GM12878 (cell line): ENCODE measurements at regions not wholly inside any gene's neighbourhood (a gene's known extent, or its start where the extent isn't known, plus 50 kb on each side); places are given as distances from the start of the nearest gene placed in this dataset.

Experiments used
- ATAC-seq: fragments of 200-7000 bp; cut with Tn5 transposase; 3 replicates; pipeline ENCODE4 v1.9.1; 2020; ENCODE audit warnings: mild to moderate bottlenecking, moderate library complexity
- BruUV-seq: library from RNA; stranded (reverse); fragments of 400-500 nt; replicated peaks from 2 replicates; lab custom pipeline; 2021; lab: Mats Ljungman, UMichigan
- CTCF ChIA-PET: fragments of 300-600 bp; sonication (Branson Sonifier 250); formaldehyde crosslinking; extraction: SDS; loops from one replicate; lab custom pipeline; 2021; ENCODE audit warnings: inconsistent platforms; lab: Yijun Ruan, JAX
- POLR2A ChIA-PET: fragments of 350-600 bp; formaldehyde crosslinking; extraction: SDS; loops from one replicate; lab custom pipeline; 2021; ENCODE audit warnings: inconsistent platforms; lab: Charles Lee
- RAD21 ChIA-PET: fragments of 300-600 bp; sonication (Branson Sonifier 250); formaldehyde crosslinking; loops from one replicate; lab custom pipeline; 2023; ENCODE audit warnings: antibody characterized with exemption; ENCODE audit not compliant: unreplicated experiment; lab: Charles Lee
- SMC1A ChIA-PET: fragments of 300-600 bp; sonication (Branson Sonifier 250); formaldehyde crosslinking; loops from one replicate; lab custom pipeline; 2023; ENCODE audit not compliant: unreplicated experiment, uncharacterized antibody; lab: Charles Lee
- DNase-seq: peaks from one replicate; pipeline ENCODE4 v3.0.0-alpha.2; 2011; ENCODE audit warnings: low read depth, low spot score
- FAIRE-seq: peaks from 3 replicates; lab custom pipeline; 2011; peaks lifted over from hg19 to GRCh38; lab: Jason Lieb, UNC
- H2AFZ ChIP-seq: 2 replicates; pipeline ENCODE4 v1.6.0; 2011; ENCODE audit warnings: low read depth, low read length, control low read depth; ENCODE audit not compliant: control insufficient read depth
- H3K27ac ChIP-seq: 2 replicates; pipeline ENCODE4 v1.5.1; 2011; ENCODE audit warnings: control low read depth; ENCODE audit not compliant: control insufficient read depth, insufficient read depth
- H3K27me3 ChIP-seq, 2 experiments: replicated peaks in 1 of 2; 2 replicates each; pipeline versions ENCODE4 v1.6.0 to v1.6.1; 2011; ENCODE audit warnings: low read length in 1 of 2; ENCODE audit not compliant: control insufficient read depth in 2 of 2, insufficient read depth in 2 of 2
- H3K36me3 ChIP-seq, 2 experiments: 2 replicates each; pipeline ENCODE4 v1.5.1; 2011; ENCODE audit warnings: low read length in 1 of 2; ENCODE audit not compliant: control insufficient read depth in 2 of 2, insufficient read depth in 2 of 2
- H3K4me1 ChIP-seq: 2 replicates; pipeline ENCODE4 v1.6.1; 2011; ENCODE audit warnings: mild to moderate bottlenecking, low read length, moderate library complexity, mixed read lengths; ENCODE audit not compliant: control insufficient read depth, insufficient read depth
- H3K4me2 ChIP-seq: 2 replicates; pipeline ENCODE4 v1.6.0; 2011; ENCODE audit warnings: control low read depth; ENCODE audit not compliant: control insufficient read depth, insufficient read depth
- H3K4me3 ChIP-seq: fragments of 200-600 bp; sonication (generic); 2 replicates; pipeline ENCODE4 v1.5.1; 2016
- H3K79me2 ChIP-seq: 2 replicates; pipeline ENCODE4 v1.6.0; 2011; ENCODE audit warnings: low read length; ENCODE audit not compliant: control insufficient read depth, insufficient read depth
- H3K9ac ChIP-seq: 2 replicates; pipeline ENCODE4 v1.8.0; 2011; ENCODE audit warnings: low read length, control low read depth, mixed read lengths; ENCODE audit not compliant: control insufficient read depth, insufficient read depth
- H3K9me3 ChIP-seq: replicated peaks from 3 replicates; pipeline ENCODE4 v1.5.1; 2011; ENCODE audit warnings: mild to moderate bottlenecking, low read length; ENCODE audit not compliant: control insufficient read depth, insufficient read depth
- H4K20me1 ChIP-seq: 2 replicates; pipeline ENCODE4 v1.6.0; 2011; ENCODE audit not compliant: control insufficient read depth, insufficient read depth
- BCL11A ChIP-seq: IDR thresholded peaks from 2 replicates; pipeline ENCODE4 v1.6.1; 2011; ENCODE audit warnings: low read depth, low read length
- BHLHE40 ChIP-seq, 2 experiments: fragments of 450-650 bp in 1 of 2; IDR thresholded peaks; 2 replicates each; pipeline ENCODE4 v1.6.1; 2011 to 2017; ENCODE audit warnings: low read depth in 2 of 2, borderline replicate concordance in 1 of 2, improper control_type of control experiment in 1 of 2, low read length in 1 of 2, mild to moderate bottlenecking in 1 of 2
- ESRRA ChIP-seq: IDR thresholded peaks from 2 replicates; pipeline ENCODE4 v1.6.1; 2012; ENCODE audit warnings: mild to moderate bottlenecking, low read length, improper control_type of control experiment
- KAT2A ChIP-seq: conservative IDR thresholded peaks from 2 replicates; pipeline ENCODE4 v1.6.1; 2011; ENCODE audit warnings: low read depth, low read length; ENCODE audit not compliant: control insufficient read depth
- SIX5 ChIP-seq: IDR thresholded peaks from 2 replicates; pipeline ENCODE4 v1.6.1; 2011; ENCODE audit warnings: mild to moderate bottlenecking, low read depth, low read length, moderate library complexity; ENCODE audit not compliant: severe bottlenecking
- SMAD1 ChIP-seq: fragments of 450-650 bp; IDR thresholded peaks from 2 replicates; pipeline ENCODE4 v1.6.1; 2018; ENCODE audit warnings: mild to moderate bottlenecking, low read depth; ENCODE audit not compliant: partially characterized antibody
- SPI1 ChIP-seq: IDR thresholded peaks from 2 replicates; pipeline ENCODE4 v1.6.1; 2011; ENCODE audit warnings: low read depth, mild to moderate bottlenecking, low read length, moderate library complexity, borderline replicate concordance; ENCODE audit not compliant: insufficient read depth
- SREBF2 ChIP-seq: IDR thresholded peaks from 2 replicates; pipeline ENCODE4 v1.6.1; 2012; ENCODE audit warnings: mild to moderate bottlenecking, low read length
- SUZ12 ChIP-seq: fragments of 200-600 bp; sonication (generic); IDR thresholded peaks from one replicate; pipeline ENCODE4 v1.6.1; 2018; ENCODE audit warnings: antibody characterized with exemption, mild to moderate bottlenecking; ENCODE audit not compliant: unreplicated experiment
- WGBS: methylation state at CpG from one replicate; pipeline ENCODE4 v1.1.6; 2016; ENCODE audit warnings: low lambda C conversion rate; ENCODE audit not compliant: insufficient replicate concordance, insufficient coverage; ENCODE audit errors: missing lambda C conversion rate; 5-methylcytosine and 5-hydroxymethylcytosine counted together
- in situ Hi-C: fragments of 300-500 bp; cut with MboI; formaldehyde crosslinking; loops from 9 replicates; pipeline ENCODE4 v1.14.3; 2018; ENCODE audit warnings: mixed read lengths
- intact Hi-C: fragments of 100-400 bp; cut with micrococcal nuclease; formaldehyde crosslinking; loops from one replicate; pipeline ENCODE4 v1.14.2; 2022; ENCODE audit not compliant: unreplicated experiment
- TF ChIP-seq, protein P1 (sequence below): IDR thresholded peaks from 2 replicates; pipeline ENCODE4 v1.6.1; 2011; ENCODE audit warnings: borderline replicate concordance, low read depth, mild to moderate bottlenecking, moderate library complexity, low read length; ENCODE audit not compliant: insufficient read depth, poor library complexity, severe bottlenecking

DNA sequence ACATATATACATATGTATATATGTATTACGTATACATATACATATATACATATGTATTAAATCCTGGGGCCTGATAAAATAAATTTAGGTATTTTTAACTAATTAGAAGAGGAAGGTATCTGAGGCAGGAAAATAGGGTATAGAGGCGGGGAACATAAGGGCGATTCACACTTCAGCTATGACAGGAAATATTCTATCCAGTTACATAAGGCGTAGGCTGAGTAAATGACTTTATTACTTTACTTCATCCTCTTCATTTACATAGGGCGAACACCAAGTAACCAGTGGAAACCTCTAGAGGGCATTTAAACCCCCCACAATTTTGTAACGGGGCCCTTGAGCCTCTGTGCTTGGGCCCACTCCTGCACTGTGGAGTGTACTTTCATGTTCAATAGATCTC lies 167.5 kb downstream of the SOCS6 start:
- H4K20me1 ChIP-seq = no peaks in the 10 kb centered on the region
- in situ Hi-C loops (no loop called here), intact Hi-C loops (loop anchor here (10.0 kb wide), 1 partner anchor 822 kb away; no protein-coding TSS in a partner anchor)
- H3K36me3 ChIP-seq = no peaks in the 10 kb centered on the region
- H3K27me3 ChIP-seq = no peaks in the 10 kb centered on the region
- H3K4me1 ChIP-seq = no peaks in the 10 kb centered on the region
- 45% methylated on average over 6 of the region's 6 CpGs for WGBS
- DNase-seq (no peak), FAIRE-seq (no peak), ATAC-seq (no peak)
- SMC1A ChIA-PET = interaction anchor here (3.0 to 3.2 kb wide), 2 partner anchors 261 to 285 kb away, joined by 9 to 18 read pairs; no protein-coding TSS in a partner anchor
- H3K79me2 ChIP-seq = no peaks in the 10 kb centered on the region
- CTCF ChIA-PET = interaction anchor here (2.0 to 7.5 kb wide), 2 partner anchors 261 to 282 kb away, joined by 9 to 60 read pairs; no protein-coding TSS in a partner anchor
- no peak for TF ChIP-seq SREBF2
- TF ChIP-seq, protein P1, sequence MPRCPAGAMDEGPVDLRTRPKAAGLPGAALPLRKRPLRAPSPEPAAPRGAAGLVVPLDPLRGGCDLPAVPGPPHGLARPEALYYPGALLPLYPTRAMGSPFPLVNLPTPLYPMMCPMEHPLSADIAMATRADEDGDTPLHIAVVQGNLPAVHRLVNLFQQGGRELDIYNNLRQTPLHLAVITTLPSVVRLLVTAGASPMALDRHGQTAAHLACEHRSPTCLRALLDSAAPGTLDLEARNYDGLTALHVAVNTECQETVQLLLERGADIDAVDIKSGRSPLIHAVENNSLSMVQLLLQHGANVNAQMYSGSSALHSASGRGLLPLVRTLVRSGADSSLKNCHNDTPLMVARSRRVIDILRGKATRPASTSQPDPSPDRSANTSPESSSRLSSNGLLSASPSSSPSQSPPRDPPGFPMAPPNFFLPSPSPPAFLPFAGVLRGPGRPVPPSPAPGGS = no peak
- no peak for TF ChIP-seq SPI1
- no peak for TF ChIP-seq ESRRA
- no peak for TF ChIP-seq SUZ12
- no peak for TF ChIP-seq SMAD1
- TF ChIP-seq BHLHE40 (IDR thresholded peaks at IDR 0.05; ENCODE audit: borderline replicate concordance in 1 of 2, low read depth in 2 of 2, low read length in 1 of 2) = no peak
- no peak for TF ChIP-seq BCL11A
- TF ChIP-seq SIX5 = no peak
- no peak for TF ChIP-seq KAT2A
- POLR2A ChIA-PET = no interaction called here
- no peak overlapping the region for H3K4me3 ChIP-seq
- no peak overlapping the region for H3K4me2 ChIP-seq
- RAD21 ChIA-PET = interaction anchor here (1.5 to 2.1 kb wide), 2 partner anchors 16 to 261 kb away, joined by 4 to 10 read pairs; no protein-coding TSS in a partner anchor
- no peak overlapping the region for H2AFZ ChIP-seq
- no peak overlapping the region for H3K27ac ChIP-seq
- H3K9me3 ChIP-seq = no peaks in the 10 kb centered on the region
- no TSS peak for BruUV-seq
- no peak overlapping the region for H3K9ac ChIP-seq
